Activated T-helper 9 cell treated with anti-CD3 and anti-CD28 coated beads, Interleukin-2, amount 50 U/mL, for 16 hours (primary cell): ENCODE measurements at regions not wholly inside any gene's neighbourhood (a gene's known extent, or its start where the extent isn't known, plus 50 kb on each side); places are given as distances from the start of the nearest gene placed in this dataset.

Experiments used
- DNase-seq: peaks from one replicate; pipeline ENCODE4 v3.0.0-alpha.2; 2020; ENCODE audit warnings: low read depth

DNA sequence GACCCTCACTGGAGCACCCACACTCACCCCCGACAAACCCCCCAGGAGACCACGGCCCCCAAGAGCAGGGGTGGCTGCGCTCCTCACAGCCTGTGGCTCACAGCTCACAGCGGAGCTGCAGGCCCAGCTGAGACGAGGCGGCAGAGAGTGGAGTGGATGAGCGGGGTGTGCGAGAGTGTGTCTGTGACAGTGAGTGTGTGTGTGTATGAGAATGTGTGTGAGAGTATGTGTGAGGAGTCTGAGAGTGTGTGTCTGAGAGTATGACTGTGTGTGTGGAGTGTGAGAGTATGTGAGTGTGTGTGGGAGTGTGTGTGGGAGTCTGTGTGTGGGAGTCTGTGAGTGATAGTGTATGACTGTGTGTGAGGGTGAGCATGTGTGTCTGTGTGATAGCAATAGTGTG, 55.3 kb upstream of the ID2 start:
- no peak for DNase-seq

DNA sequence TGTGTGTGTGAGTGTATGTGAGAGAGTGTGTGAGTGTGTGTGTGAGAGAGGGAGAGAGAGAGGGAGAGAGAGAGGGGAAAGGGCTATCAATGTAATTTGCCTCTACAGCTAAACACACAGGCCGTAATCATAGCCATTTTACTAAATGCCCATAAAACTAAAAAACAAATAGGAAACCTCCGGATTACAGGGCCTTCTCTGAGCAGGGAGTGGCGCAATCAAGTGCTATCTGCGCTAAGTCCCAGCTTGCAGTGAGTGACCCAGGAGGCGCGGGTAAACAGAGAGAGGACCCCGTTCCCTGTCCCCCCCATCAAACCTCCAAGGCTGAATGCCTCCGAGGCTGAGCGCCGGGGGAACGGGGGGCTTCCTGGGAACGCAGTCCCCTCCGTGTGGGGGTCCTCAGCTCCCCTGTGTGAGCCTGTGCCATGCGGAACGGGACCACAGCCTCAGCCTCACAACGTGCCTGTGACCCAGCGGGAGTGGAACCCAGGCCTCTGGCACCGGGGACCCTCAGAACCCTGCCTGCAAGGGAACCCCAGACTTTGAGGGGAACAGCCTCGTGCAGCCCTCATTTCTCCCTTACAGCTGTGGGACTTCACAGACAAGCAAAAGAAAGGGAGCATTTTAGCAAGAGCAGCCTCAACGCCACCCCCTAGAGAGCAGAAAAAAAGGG, 54.7 kb upstream of the ID2 start:
- DNase-seq: no peak

DNA sequence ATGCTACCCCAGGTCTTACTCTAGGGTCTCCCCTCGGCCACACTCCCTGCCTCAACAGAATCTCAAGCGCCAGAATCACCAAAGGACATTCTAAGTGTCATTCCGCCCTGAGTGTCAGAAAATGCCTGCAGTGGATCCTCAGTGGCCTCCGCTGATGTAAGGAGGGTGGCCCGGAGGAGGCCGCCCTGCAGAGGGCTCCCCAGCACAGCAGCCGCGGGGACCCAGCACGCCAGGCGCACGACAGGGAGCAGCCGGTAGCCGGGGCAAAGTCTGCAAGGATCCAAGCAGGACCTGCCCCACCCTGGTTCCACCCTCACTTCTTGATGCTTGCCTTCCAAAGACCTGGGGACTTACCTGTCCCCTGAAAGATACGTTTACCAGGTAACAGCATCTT, 54.2 kb upstream of the ID2 start:
- no peak for DNase-seq

DNA sequence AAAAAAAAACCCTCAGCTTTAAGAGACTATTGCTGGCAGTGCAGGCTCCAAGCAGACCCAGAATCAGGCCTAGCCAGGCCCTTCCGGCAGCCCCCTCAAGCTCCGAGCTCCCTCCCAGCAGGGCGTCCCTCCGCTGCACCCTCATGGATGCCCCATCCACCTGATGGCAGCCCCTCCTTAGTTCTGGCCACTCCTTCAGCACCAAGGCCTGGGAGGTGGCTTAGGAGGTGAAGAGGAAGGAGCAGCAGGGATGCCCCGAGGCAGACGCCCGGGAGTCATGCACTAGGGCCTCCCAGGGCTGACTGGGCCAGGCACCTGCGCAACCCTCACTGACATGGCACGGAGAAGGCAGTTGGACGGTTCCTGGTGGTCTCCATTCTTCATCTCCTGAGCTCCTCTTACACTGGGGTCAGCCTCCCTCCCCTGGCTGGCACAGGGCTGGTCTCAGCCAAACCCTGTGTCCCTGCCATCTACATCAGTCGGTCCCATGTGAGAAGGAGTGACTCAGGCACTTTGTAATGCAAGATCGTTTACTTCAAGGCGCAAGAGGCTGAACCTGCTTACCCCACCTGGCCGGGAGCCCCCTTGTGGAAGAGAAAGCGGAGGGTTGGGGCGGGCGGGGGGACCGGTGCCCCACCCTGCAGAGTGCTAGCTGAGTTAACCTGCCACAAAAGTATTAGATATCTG, 53.5 kb upstream of the ID2 start:
- no peak for DNase-seq

DNA sequence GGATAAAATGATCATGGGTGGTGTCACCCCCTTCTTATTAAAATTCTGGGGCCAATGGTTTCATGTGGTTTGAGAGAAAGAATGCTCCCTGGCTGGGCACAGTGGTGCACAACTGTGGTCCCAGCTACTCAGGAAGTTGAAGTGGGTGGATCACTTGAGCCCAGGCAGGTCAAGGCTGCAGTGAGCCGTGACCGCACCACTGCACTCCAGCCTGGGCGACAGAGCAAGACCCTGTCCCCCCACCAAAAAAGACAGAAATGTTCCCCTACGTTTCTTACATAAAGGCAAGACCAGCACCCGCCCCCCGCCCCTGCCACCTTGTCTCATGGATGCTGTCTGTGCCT, 53.0 kb upstream of the ID2 start:
- DNase-seq: no peak

DNA sequence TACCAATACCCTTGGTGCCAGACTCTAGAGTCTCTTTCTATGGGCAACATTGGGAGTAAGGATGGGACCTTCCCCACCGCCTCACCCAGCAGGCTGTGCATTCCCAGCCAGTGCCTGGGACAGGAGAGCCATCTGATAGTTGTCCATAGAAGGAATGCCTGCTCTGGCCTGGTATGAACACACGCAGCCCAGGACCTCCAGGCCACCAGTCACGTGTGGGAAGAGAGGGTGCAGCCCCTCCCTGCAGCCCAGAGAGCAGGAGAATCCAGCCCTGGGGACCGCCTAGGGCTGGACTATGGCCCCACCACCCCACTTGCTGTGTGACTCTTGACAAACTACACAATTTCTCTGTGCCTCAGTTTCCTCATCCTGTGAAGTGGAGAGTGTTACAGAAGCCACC, 52.5 kb upstream of the ID2 start:
- DNase-seq: no peak

DNA sequence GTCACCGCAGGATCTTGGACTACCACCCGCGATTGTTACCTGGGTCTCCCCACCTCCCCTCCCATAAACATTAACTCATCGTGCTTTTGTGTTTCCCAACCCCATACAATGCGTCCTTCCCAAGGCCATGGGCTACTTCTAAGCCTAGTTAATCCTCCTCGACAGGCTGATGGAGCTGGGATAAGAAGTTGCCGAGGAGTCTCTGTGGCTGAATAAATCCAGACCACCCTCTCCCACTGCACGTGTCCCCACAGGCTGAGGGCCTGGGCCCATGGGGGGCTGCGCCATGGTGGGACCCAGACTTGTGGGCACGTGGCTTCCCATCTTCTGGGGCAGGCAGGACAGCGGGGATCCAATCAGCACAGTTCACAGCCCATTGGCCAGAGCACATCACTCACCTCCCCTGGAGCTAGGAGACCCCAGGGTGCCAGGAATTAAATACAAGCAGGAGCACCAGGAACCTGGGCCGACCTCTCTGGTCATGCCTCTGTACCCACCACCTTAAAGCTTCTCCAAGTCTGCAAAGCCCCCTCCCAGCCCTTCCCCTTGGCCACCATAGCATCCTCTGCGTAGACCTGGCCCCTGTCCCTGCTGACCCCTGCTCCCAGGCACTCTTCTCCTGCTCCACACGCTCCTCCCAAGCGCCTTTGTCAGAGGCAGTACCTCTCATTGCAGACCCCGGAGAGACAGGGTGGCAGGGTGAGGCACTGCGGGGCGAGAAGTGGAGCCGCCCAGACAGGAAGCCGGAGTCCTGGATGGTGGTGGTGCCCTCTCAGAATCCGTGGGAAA, 51.0 kb upstream of the ID2 start:
- no peak for DNase-seq

DNA sequence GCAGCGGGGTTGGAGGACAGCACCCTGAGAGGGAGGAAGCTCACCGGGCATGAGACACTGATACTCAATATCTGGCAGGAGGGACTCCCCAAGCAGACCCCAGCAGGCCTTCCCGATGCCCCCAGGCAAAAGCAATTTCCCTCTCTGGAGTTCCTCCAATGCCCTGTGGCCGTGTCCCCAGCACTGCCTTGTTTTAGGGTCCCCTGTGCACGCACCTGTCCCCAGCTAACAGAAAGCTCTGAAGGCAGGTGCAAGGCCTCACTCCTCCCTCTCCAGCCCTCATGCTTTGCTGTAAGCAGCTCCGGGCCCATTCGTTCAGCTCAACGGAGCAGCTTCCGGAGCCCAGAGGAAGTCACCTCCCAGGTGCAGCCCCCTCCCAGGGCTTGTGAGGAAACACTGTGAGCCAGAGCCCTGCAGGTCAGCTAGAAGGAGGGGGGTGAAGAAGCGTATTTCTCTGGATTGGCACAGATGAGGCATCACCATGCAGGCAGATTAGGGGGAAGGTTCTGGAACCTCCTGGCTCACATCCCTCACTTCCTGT, 50.3 kb upstream of the ID2 start:
- DNase-seq: no peak
